ENCODE measurements at regions not wholly inside any gene's neighbourhood (a gene's known extent, or its start where the extent isn't known, plus 50 kb on each side); places are given as distances from the start of the nearest gene placed in this dataset.

- no peak for DNase-seq (ENCODE audit: low spot score)
- TF ChIP-seq EZH2 (IDR thresholded peaks at IDR 0.05; ENCODE audit: borderline replicate concordance, low read depth, low read length, poor library complexity, severe bottlenecking) (no peak), CTCF (conservative IDR thresholded peaks at IDR 0.05; ENCODE audit: low read depth, low read length) (no peak)
- peaks cover 20% of the 10 kb centered on the region for H3K27me3 ChIP-seq (replicated peaks; ENCODE audit: insufficient read depth, low read depth, low read length, poor library complexity)
- no peaks in the 10 kb centered on the region for H3K4me1 ChIP-seq (ENCODE audit: insufficient read depth, low read length, poor library complexity, severe bottlenecking)
- no peak overlapping the region for H3K27ac ChIP-seq (ENCODE audit: low read depth, low read length, poor library complexity, severe bottlenecking)
- no TSS peak for BruUV-seq (replicated peaks)
- intact Hi-C loops (cut with micrococcal nuclease; ENCODE audit: unreplicated experiment), result no loop called here
- ChIA-PET POLR2A (ENCODE audit: low non-redundant PET) (no interaction called here), CTCF (no interaction called here)
- no peaks in the 10 kb centered on the region for H3K36me3 ChIP-seq (ENCODE audit: insufficient read depth, low read length, poor library complexity, severe bottlenecking)
- no peaks in the 10 kb centered on the region for H3K9me3 ChIP-seq (ENCODE audit: low read depth, low read length, poor library complexity, severe bottlenecking)
- no peak overlapping the region for H3K4me3 ChIP-seq (ENCODE audit: low read depth, low read length, poor library complexity, severe bottlenecking)
Measured at GRCh38 chr1:230563591-230563990, 78.7 kb upstream of the COG2 start.

- ChIA-PET CTCF (no interaction called here), POLR2A (ENCODE audit: low non-redundant PET) (no interaction called here)
- Histone ChIP-seq H3K36me3 (ENCODE audit: insufficient read depth, low read length, poor library complexity, severe bottlenecking) (no peaks in the 10 kb centered on the region), H3K9me3 (ENCODE audit: low read depth, low read length, poor library complexity, severe bottlenecking) (no peaks in the 10 kb centered on the region), H3K4me1 (ENCODE audit: insufficient read depth, low read length, poor library complexity, severe bottlenecking) (no peaks in the 10 kb centered on the region), H3K27me3 (replicated peaks; ENCODE audit: insufficient read depth, low read depth, low read length, poor library complexity) (peaks cover 22% of the 10 kb centered on the region), H3K4me3 (ENCODE audit: low read depth, low read length, poor library complexity, severe bottlenecking) (no peak overlapping the region), H3K27ac (ENCODE audit: low read depth, low read length, poor library complexity, severe bottlenecking) (no peak overlapping the region)
- TF ChIP-seq EZH2 (IDR thresholded peaks at IDR 0.05; ENCODE audit: borderline replicate concordance, low read depth, low read length, poor library complexity, severe bottlenecking) (no peak), CTCF (conservative IDR thresholded peaks at IDR 0.05; ENCODE audit: low read depth, low read length) (no peak)
- BruUV-seq (replicated peaks), result no TSS peak
- no peak for DNase-seq (ENCODE audit: low spot score)
- intact Hi-C loops (cut with micrococcal nuclease; ENCODE audit: unreplicated experiment), result no loop called here
Measured at GRCh38 chr1:230561570-230561969, 80.7 kb upstream of the COG2 start.

- TF ChIP-seq CTCF (conservative IDR thresholded peaks at IDR 0.05; ENCODE audit: low read depth, low read length) (no peak), EZH2 (IDR thresholded peaks at IDR 0.05; ENCODE audit: borderline replicate concordance, low read depth, low read length, poor library complexity, severe bottlenecking) (no peak)
- POLR2A ChIA-PET (ENCODE audit: low non-redundant PET), result no interaction called here
- H3K4me3 ChIP-seq (ENCODE audit: low read depth, low read length, poor library complexity, severe bottlenecking), result no peak overlapping the region
- BruUV-seq (replicated peaks), result no TSS peak
- CTCF ChIA-PET, result no interaction called here
- no peaks in the 10 kb centered on the region for H3K36me3 ChIP-seq (ENCODE audit: insufficient read depth, low read length, poor library complexity, severe bottlenecking)
- H3K27ac ChIP-seq (ENCODE audit: low read depth, low read length, poor library complexity, severe bottlenecking), result no peak overlapping the region
- H3K4me1 ChIP-seq (ENCODE audit: insufficient read depth, low read length, poor library complexity, severe bottlenecking), result no peaks in the 10 kb centered on the region
- no peak for DNase-seq (ENCODE audit: low spot score)
- no peaks in the 10 kb centered on the region for H3K9me3 ChIP-seq (ENCODE audit: low read depth, low read length, poor library complexity, severe bottlenecking)
- H3K27me3 ChIP-seq (replicated peaks; ENCODE audit: insufficient read depth, low read depth, low read length, poor library complexity), result peaks cover 20% of the 10 kb centered on the region
- intact Hi-C loops (cut with micrococcal nuclease; ENCODE audit: unreplicated experiment), result no loop called here
Measured at GRCh38 chr1:230558324-230558723, 84.0 kb upstream of the COG2 start.

All from A673 (cell line).